ENCODE measurements at regions not wholly inside any gene's neighbourhood (a gene's known extent, or its start where the extent isn't known, plus 50 kb on each side); places are given as distances from the start of the nearest gene placed in this dataset.

DNA sequence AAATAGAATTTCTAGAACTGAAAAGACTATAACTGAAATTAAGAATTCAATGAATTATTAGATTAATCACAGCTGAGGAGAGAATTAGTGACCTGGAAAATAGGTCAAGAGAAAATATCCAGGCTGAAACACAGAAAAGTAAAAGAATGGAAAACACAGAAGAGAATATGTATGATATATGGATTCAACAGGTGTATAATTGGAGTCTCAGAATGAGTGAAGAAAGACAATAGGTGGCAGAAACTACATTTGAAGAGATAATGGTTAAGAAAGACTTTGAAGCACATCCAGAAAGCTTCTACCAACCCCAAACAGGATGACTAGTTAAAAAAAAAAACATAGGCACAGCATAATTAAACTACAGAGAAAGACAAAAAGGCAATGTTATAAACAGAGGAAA, 196.2 kb upstream of the ASCC3 start:
- H3K27ac Mint-ChIP-seq, result no peak overlapping the region
- Histone ChIP-seq H3K4me1 (ENCODE audit: insufficient read depth, low read length) (no peaks in the 10 kb centered on the region), H3K4me3 (ENCODE audit: low read length) (no peak overlapping the region), H3K36me3 (ENCODE audit: insufficient read depth, low read length) (no peaks in the 10 kb centered on the region), H3K9me3 (ENCODE audit: low read length) (no peaks in the 10 kb centered on the region), H3K27me3 (ENCODE audit: insufficient read depth, low read length, poor library complexity, severe bottlenecking) (no peaks in the 10 kb centered on the region), H3K27ac (ENCODE audit: low read depth, low read length) (no peak overlapping the region)
- H3K36me3 Mint-ChIP-seq, result no peaks in the 10 kb centered on the region
- ChIA-PET CTCF (no interaction called here), POLR2A (no interaction called here)
- no peaks in the 10 kb centered on the region for H3K4me1 Mint-ChIP-seq
- H3K4me3 Mint-ChIP-seq, result no peak overlapping the region
- no peaks in the 10 kb centered on the region for H3K27me3 Mint-ChIP-seq
- DNase-seq, result no peak
- H3K9me3 Mint-ChIP-seq, result peaks cover 0 to 14% (median 9%) of the 10 kb centered on the region in 5 donors

DNA sequence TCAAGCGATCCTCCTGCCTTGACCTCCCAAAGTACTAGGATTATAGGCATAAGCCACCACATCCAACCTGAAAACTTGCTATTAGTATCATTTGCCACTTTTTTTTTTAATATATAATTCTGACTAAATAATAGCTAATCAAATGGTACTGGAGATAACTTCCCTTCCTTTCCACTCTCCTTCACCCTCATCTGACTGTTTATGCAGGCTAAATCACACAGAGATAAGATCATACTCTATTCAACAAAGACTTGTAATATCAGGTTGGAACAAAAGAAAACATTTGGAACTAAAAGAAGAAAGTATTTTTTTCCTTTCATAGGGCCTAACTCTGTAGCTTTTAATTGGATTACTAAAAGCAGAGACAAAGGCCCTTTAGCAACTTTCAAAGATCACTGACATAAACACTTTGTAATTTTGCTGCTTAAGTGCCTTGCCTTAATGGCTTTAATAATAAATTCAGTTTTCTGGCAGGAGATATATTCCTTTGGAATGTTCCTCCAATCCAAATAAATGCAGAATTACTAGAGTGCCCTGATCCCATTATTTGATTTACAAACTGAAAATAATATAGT, 198.7 kb upstream of the ASCC3 start:
- Mint-ChIP-seq H3K27ac (no peak overlapping the region), H3K36me3 (no peaks in the 10 kb centered on the region), H3K4me1 (no peaks in the 10 kb centered on the region), H3K9me3 (peaks cover 0 to 9% (median 3%) of the 10 kb centered on the region in 5 donors), H3K4me3 (no peak overlapping the region), H3K27me3 (peaks cover 0 to 4% of the 10 kb centered on the region in 2 donors)
- POLR2A ChIA-PET, result no interaction called here
- no peaks in the 10 kb centered on the region for H3K9me3 ChIP-seq (ENCODE audit: low read length)
- H3K27ac ChIP-seq (ENCODE audit: low read depth, low read length), result no peak overlapping the region
- CTCF ChIA-PET, result no interaction called here
- H3K27me3 ChIP-seq (ENCODE audit: insufficient read depth, low read length, poor library complexity, severe bottlenecking), result no peaks in the 10 kb centered on the region
- no peak overlapping the region for H3K4me3 ChIP-seq (ENCODE audit: low read length)
- no peak for DNase-seq
- no peaks in the 10 kb centered on the region for H3K36me3 ChIP-seq (ENCODE audit: insufficient read depth, low read length)
- no peaks in the 10 kb centered on the region for H3K4me1 ChIP-seq (ENCODE audit: insufficient read depth, low read length)

GRCh38 chr6:101080597-101080996, 199.5 kb upstream of the ASCC3 start:
- Mint-ChIP-seq H3K9me3 (peaks cover 0 to 9% (median 3%) of the 10 kb centered on the region in 5 donors), H3K36me3 (no peaks in the 10 kb centered on the region), H3K4me3 (no peak overlapping the region), H3K4me1 (no peaks in the 10 kb centered on the region), H3K27ac (no peak overlapping the region), H3K27me3 (peaks cover 0 to 4% of the 10 kb centered on the region in 2 donors)
- Histone ChIP-seq H3K27ac (ENCODE audit: low read depth, low read length) (no peak overlapping the region), H3K36me3 (ENCODE audit: insufficient read depth, low read length) (no peaks in the 10 kb centered on the region), H3K4me3 (ENCODE audit: low read length) (no peak overlapping the region), H3K27me3 (ENCODE audit: insufficient read depth, low read length, poor library complexity, severe bottlenecking) (no peaks in the 10 kb centered on the region), H3K4me1 (ENCODE audit: insufficient read depth, low read length) (no peaks in the 10 kb centered on the region), H3K9me3 (ENCODE audit: low read length) (no peaks in the 10 kb centered on the region)
- CTCF ChIA-PET, result no interaction called here
- POLR2A ChIA-PET, result no interaction called here
- DNase-seq, result no peak

DNA sequence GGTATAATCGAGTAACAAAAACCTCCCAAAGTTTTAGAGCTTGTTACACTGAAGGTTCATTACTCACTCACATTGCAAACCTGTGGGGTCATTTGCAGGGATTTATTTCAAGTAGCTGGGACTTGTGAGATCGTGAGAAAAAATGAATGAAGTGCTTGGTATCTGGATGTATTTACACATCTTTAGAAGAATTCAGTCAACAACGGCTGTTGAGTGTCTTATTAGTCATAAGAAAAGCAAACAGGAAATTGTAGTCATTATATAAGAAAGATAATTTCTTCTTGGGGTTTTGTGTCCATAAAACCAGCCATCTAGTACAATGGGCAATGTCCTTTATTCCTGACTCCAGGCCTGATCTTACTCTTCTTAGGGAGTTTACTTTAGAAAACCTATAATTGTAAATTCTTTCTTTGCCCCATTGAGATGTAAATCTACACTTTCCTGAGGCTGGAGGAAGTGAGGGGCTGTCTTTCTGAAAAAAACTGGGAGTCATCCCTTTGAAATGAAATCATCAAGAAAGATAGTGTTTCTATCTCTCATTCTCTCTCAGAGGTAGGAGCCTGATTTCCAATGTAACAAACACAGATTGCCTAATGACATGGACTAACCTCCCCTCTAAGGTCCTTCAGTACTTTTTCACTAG, 202.5 kb upstream of the ASCC3 start:
- Histone ChIP-seq H3K9me3 (ENCODE audit: low read length) (no peaks in the 10 kb centered on the region), H3K27ac (ENCODE audit: low read depth, low read length) (no peak overlapping the region), H3K36me3 (ENCODE audit: insufficient read depth, low read length) (no peaks in the 10 kb centered on the region), H3K27me3 (ENCODE audit: insufficient read depth, low read length, poor library complexity, severe bottlenecking) (no peaks in the 10 kb centered on the region), H3K4me1 (ENCODE audit: insufficient read depth, low read length) (no peaks in the 10 kb centered on the region), H3K4me3 (ENCODE audit: low read length) (no peak overlapping the region)
- POLR2A ChIA-PET, result no interaction called here
- CTCF ChIA-PET, result no interaction called here
- H3K4me1 Mint-ChIP-seq, result no peaks in the 10 kb centered on the region
- peaks cover 4% of the 10 kb centered on the region in 2 donors for H3K27me3 Mint-ChIP-seq
- peaks cover 3 to 7% (median 6%) of the 10 kb centered on the region in 5 donors for H3K9me3 Mint-ChIP-seq
- H3K36me3 Mint-ChIP-seq, result no peaks in the 10 kb centered on the region
- DNase-seq, result no peak
- H3K4me3 Mint-ChIP-seq, result no peak overlapping the region
- no peak overlapping the region for H3K27ac Mint-ChIP-seq

GRCh38 chr6:101085327-101085726, 204.2 kb upstream of the ASCC3 start:
- DNase-seq, result no peak
- Histone ChIP-seq H3K27me3 (ENCODE audit: insufficient read depth, low read length, poor library complexity, severe bottlenecking) (no peaks in the 10 kb centered on the region), H3K4me3 (ENCODE audit: low read length) (no peak overlapping the region), H3K4me1 (ENCODE audit: insufficient read depth, low read length) (no peaks in the 10 kb centered on the region), H3K27ac (ENCODE audit: low read depth, low read length) (no peak overlapping the region), H3K9me3 (ENCODE audit: low read length) (no peaks in the 10 kb centered on the region), H3K36me3 (ENCODE audit: insufficient read depth, low read length) (no peaks in the 10 kb centered on the region)
- Mint-ChIP-seq H3K9me3 (peaks cover 6 to 16% (median 8%) of the 10 kb centered on the region in 5 donors), H3K27me3 (peaks cover 4% of the 10 kb centered on the region in 2 donors), H3K27ac (no peak overlapping the region), H3K36me3 (no peaks in the 10 kb centered on the region), H3K4me3 (no peak overlapping the region), H3K4me1 (no peaks in the 10 kb centered on the region)
- POLR2A ChIA-PET, result no interaction called here
- CTCF ChIA-PET, result no interaction called here

DNA sequence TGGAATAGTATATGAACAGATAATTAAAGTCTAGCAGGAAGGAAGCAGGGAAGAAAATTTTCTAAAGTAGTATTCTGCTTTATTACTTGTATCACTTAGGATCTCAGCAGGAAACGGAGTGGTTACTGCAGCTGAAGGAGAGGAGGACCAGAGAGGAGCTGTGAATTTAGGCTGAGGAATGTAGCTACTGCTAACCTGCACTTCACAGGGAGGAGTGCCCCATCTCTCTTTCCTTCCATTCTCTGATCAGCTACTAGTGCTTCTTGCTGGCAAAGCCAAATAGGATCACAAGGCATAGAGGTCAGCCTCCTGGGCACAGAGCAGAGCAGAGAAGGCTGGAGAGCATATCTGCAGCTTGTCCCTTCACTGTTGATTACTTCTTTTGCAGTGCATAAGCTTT, 205.3 kb upstream of the ASCC3 start:
- Mint-ChIP-seq H3K36me3 (no peaks in the 10 kb centered on the region), H3K4me3 (no peak overlapping the region), H3K4me1 (no peaks in the 10 kb centered on the region), H3K27me3 (peaks cover 4% of the 10 kb centered on the region in 2 donors), H3K27ac (no peak overlapping the region), H3K9me3 (peaks cover 10 to 28% (median 18%) of the 10 kb centered on the region in 5 donors)
- no peaks in the 10 kb centered on the region for H3K9me3 ChIP-seq (ENCODE audit: low read length)
- no peaks in the 10 kb centered on the region for H3K27me3 ChIP-seq (ENCODE audit: insufficient read depth, low read length, poor library complexity, severe bottlenecking)
- no peak overlapping the region for H3K4me3 ChIP-seq (ENCODE audit: low read length)
- H3K27ac ChIP-seq (ENCODE audit: low read depth, low read length), result no peak overlapping the region
- no peaks in the 10 kb centered on the region for H3K4me1 ChIP-seq (ENCODE audit: insufficient read depth, low read length)
- no peak for DNase-seq
- ChIA-PET CTCF (no interaction called here), POLR2A (no interaction called here)
- no peaks in the 10 kb centered on the region for H3K36me3 ChIP-seq (ENCODE audit: insufficient read depth, low read length)

GRCh38 chr6:101088594-101088993, 207.5 kb upstream of the ASCC3 start:
- H3K4me3 ChIP-seq (ENCODE audit: low read length), result no peak overlapping the region
- Mint-ChIP-seq H3K4me1 (no peaks in the 10 kb centered on the region), H3K4me3 (no peak overlapping the region), H3K9me3 (peaks cover 15 to 28% (median 25%) of the 10 kb centered on the region in 5 donors), H3K27me3 (peaks cover 3 to 4% of the 10 kb centered on the region in 2 donors), H3K36me3 (no peaks in the 10 kb centered on the region), H3K27ac (no peak overlapping the region)
- no peaks in the 10 kb centered on the region for H3K36me3 ChIP-seq (ENCODE audit: insufficient read depth, low read length)
- H3K9me3 ChIP-seq (ENCODE audit: low read length), result no peaks in the 10 kb centered on the region
- ChIA-PET POLR2A (no interaction called here), CTCF (no interaction called here)
- H3K27ac ChIP-seq (ENCODE audit: low read depth, low read length), result no peak overlapping the region
- no peak for DNase-seq
- no peaks in the 10 kb centered on the region for H3K4me1 ChIP-seq (ENCODE audit: insufficient read depth, low read length)
- no peaks in the 10 kb centered on the region for H3K27me3 ChIP-seq (ENCODE audit: insufficient read depth, low read length, poor library complexity, severe bottlenecking)

DNA sequence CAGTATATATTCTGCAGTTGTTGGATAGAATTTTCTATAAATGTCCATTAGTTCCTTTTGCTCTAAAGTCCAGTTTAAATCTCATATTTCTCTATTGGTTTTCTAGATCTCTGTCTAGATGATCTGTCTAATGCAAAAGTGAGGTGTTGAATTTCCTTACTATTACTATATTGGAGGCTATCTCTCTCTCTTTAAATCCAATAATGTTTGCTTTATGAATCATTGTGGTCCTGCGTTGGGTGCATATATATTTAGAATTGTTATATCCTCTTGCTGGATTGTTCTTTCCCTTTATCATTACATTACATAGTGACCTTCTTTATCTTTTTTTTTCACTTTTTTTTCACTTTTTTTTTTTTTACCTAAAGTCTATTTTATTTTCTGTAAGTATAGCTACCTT, 208.5 kb upstream of the ASCC3 start:
- Histone ChIP-seq H3K27me3 (ENCODE audit: insufficient read depth, low read length, poor library complexity, severe bottlenecking) (no peaks in the 10 kb centered on the region), H3K4me3 (ENCODE audit: low read length) (no peak overlapping the region), H3K36me3 (ENCODE audit: insufficient read depth, low read length) (no peaks in the 10 kb centered on the region), H3K27ac (ENCODE audit: low read depth, low read length) (no peak overlapping the region), H3K4me1 (ENCODE audit: insufficient read depth, low read length) (no peaks in the 10 kb centered on the region), H3K9me3 (ENCODE audit: low read length) (no peaks in the 10 kb centered on the region)
- Mint-ChIP-seq H3K4me1 (no peaks in the 10 kb centered on the region), H3K27me3 (peaks cover 3 to 4% of the 10 kb centered on the region in 2 donors), H3K9me3 (peaks cover 15 to 28% (median 25%) of the 10 kb centered on the region in 5 donors), H3K4me3 (no peak overlapping the region), H3K36me3 (no peaks in the 10 kb centered on the region), H3K27ac (no peak overlapping the region)
- no peak for DNase-seq
- CTCF ChIA-PET, result no interaction called here
- POLR2A ChIA-PET, result no interaction called here

Data from CD8-positive, alpha-beta memory T cell (primary cell).